GM20000 (cell line): ENCODE measurements at regions not wholly inside any gene's neighbourhood (a gene's known extent, or its start where the extent isn't known, plus 50 kb on each side); places are given as distances from the start of the nearest gene placed in this dataset.
"Not testable (repeated sequence)": the region's sequence is repeated elsewhere in the genome, so short reads cannot be mapped to it uniquely, and the experiment has no call there.

ENCODE experiments used
- DNase-seq: peaks from one replicate; pipeline ENCODE4 v3.0.0; 2012; ENCODE audit warnings: low spot score
- CTCF ChIP-seq: IDR thresholded peaks from 2 replicates; pipeline ENCODE4 v1.5.1; 2012; ENCODE audit warnings: mild to moderate bottlenecking, control low read depth; ENCODE audit errors: extremely low read depth, missing control alignments

GRCh38 chr5:18736051-18736398 is 1101.8 kb downstream of the TAF11L14 start:
- DNase-seq = no peak

GRCh38 chr5:18736736-18737135 is 1102.5 kb downstream of the TAF11L14 start:
- not testable (repeated sequence) for DNase-seq

More at GRCh38 chr5:18736051-18736398, 1101.8 kb downstream of the TAF11L14 start:
- no peak for TF ChIP-seq CTCF

- no peak for TF ChIP-seq CTCF
- no peak for DNase-seq
Measured at GRCh38 chr5:18740301-18740700, 1106.0 kb downstream of the TAF11L14 start.

- DNase-seq = no peak
- TF ChIP-seq CTCF = no peak
Measured at GRCh38 chr5:18742830-18743229, 1108.6 kb downstream of the TAF11L14 start.

GRCh38 chr5:18744441-18744840 is 1110.2 kb downstream of the TAF11L14 start:
- no peak for TF ChIP-seq CTCF
- no peak for DNase-seq

GRCh38 chr5:18745042-18745987 is 1111.1 kb downstream of the TAF11L14 start:
- no peak for TF ChIP-seq CTCF
- DNase-seq = no peak

GRCh38 chr5:18745988-18746615 is 1111.8 kb downstream of the TAF11L14 start:
- DNase-seq = peak; percentile 54
- TF ChIP-seq CTCF = no peak

GRCh38 chr5:18749763-18750162 is 1115.5 kb downstream of the TAF11L14 start:
- TF ChIP-seq CTCF = no peak
- DNase-seq = no peak
